HG02885 (cell line): ENCODE measurements at regions not wholly inside any gene's neighbourhood (a gene's known extent, or its start where the extent isn't known, plus 50 kb on each side); places are given as distances from the start of the nearest gene placed in this dataset.

Experiments used
- ATAC-seq: cut with Tn5 transposase; IDR thresholded peaks from one replicate; pipeline ENCODE4 v1.9.1; 2021; ENCODE audit warnings: mild to moderate bottlenecking; ENCODE audit not compliant: unreplicated experiment, poor library complexity

- ATAC-seq, result no peak
These were observed 147.4 kb upstream of the UMPS start for GRCh38 chr3:124582621-124583395.

GRCh38 chr3:124584245-124584551 is 146.1 kb upstream of the UMPS start:
- no peak for ATAC-seq

- ATAC-seq, result peak; percentile 46
These were observed 145.5 kb upstream of the UMPS start for GRCh38 chr3:124584552-124585391.

- ATAC-seq, result no peak
These were observed 143.9 kb upstream of the UMPS start for GRCh38 chr3:124586126-124587052.

GRCh38 chr3:124587053-124587408 is 143.2 kb upstream of the UMPS start:
- ATAC-seq, result no peak

- no peak for ATAC-seq
These were observed 142.2 kb upstream of the UMPS start for GRCh38 chr3:124588036-124588435.

GRCh38 chr3:124588794-124589193 is 141.5 kb upstream of the UMPS start:
- ATAC-seq, result no peak

GRCh38 chr3:124591699-124592098 is 138.6 kb upstream of the UMPS start:
- no peak for ATAC-seq

- peak; percentile 77 for ATAC-seq
These were observed 137.4 kb upstream of the UMPS start for GRCh38 chr3:124592658-124593441.

- ATAC-seq, result no peak
These were observed 136.8 kb upstream of the UMPS start for GRCh38 chr3:124593442-124593829.

- no peak for ATAC-seq
These were observed 135.7 kb upstream of the UMPS start for GRCh38 chr3:124594581-124594980.

- no peak for ATAC-seq
These were observed 133.0 kb upstream of the UMPS start for GRCh38 chr3:124597273-124597672.

GRCh38 chr3:124597979-124598378 is 132.3 kb upstream of the UMPS start:
- no peak for ATAC-seq

- no peak for ATAC-seq
These were observed 131.0 kb upstream of the UMPS start for GRCh38 chr3:124599147-124599765.

- no peak for ATAC-seq
These were observed 130.2 kb upstream of the UMPS start for GRCh38 chr3:124599779-124600693.

GRCh38 chr3:124600765-124601164 is 129.5 kb upstream of the UMPS start:
- ATAC-seq, result no peak

GRCh38 chr3:124601190-124601589 is 129.1 kb upstream of the UMPS start:
- no peak for ATAC-seq

GRCh38 chr3:124602980-124603627 is 127.1 kb upstream of the UMPS start:
- no peak for ATAC-seq
